HCT116 (cell line): ENCODE measurements at regions not wholly inside any gene's neighbourhood (a gene's known extent, or its start where the extent isn't known, plus 50 kb on each side); places are given as distances from the start of the nearest gene placed in this dataset.

Source experiments
- ATAC-seq: fragments of 200-7000 bp; cut with Tn5 transposase; 2 replicates; pipeline ENCODE4 v1.9.1; 2020; ENCODE audit warnings: mild to moderate bottlenecking, moderate library complexity
- BruUV-seq: library from RNA; stranded (reverse); fragments of 400-500 nt; replicated peaks from 2 replicates; lab custom pipeline; 2021; lab: Mats Ljungman, UMichigan
- CTCF ChIA-PET: fragments of 300-600 bp; sonication (Branson Sonifier 250); formaldehyde crosslinking; loops from one replicate; lab custom pipeline; 2021; ENCODE audit warnings: antibody characterized with exemption; lab: Charles Lee
- POLR2A ChIA-PET: fragments of 300-600, 350-600 bp; sonication (Branson Sonifier 250); formaldehyde crosslinking; loops from one replicate; lab custom pipeline; 2021; ENCODE audit warnings: antibody characterized with exemption; lab: Charles Lee
- RAD21 ChIA-PET, 2 experiments: fragments of 300-600 bp; sonication (Branson Sonifier 250); formaldehyde crosslinking; loops; one replicate each; lab custom pipeline; 2023; ENCODE audit warnings: low total read pairs in 2 of 2; ENCODE audit not compliant: uncharacterized antibody in 2 of 2, unreplicated experiment in 2 of 2, low non-redundant PET in 1 of 2; lab: Charles Lee
- DNase-seq: peaks from one replicate; pipeline ENCODE4 v3.0.0-alpha.2; 2010; ENCODE audit warnings: low read depth, low spot score
- H2AFZ ChIP-seq: fragments of 200-600 bp; shearing (Covaris generic), sonication (generic); 2 replicates; pipeline ENCODE4 v1.6.1; 2017; ENCODE audit warnings: low read depth, mixed run types, mixed read lengths, antibody characterized with exemption, low read length; ENCODE audit not compliant: poor library complexity, severe bottlenecking
- H3K27ac ChIP-seq: 2 replicates; pipeline ENCODE4 v1.5.1; 2012; ENCODE audit warnings: low read depth, low read length
- H3K27me3 ChIP-seq: fragments of 200-600 bp; sonication (generic); 2 replicates; pipeline ENCODE4 v1.6.1; 2016; ENCODE audit warnings: mixed run types, low read length, mixed read lengths; ENCODE audit not compliant: insufficient read depth
- H3K36me3 ChIP-seq, 2 experiments: fragments of 200-500 bp in 1 of 2; fragments of 200-600 bp in 1 of 2; sonication (Bioruptor generic) in 1 of 2; sonication (generic) in 1 of 2; 2 replicates each; pipeline versions ENCODE4 v1.5.1 to v1.6.1; 2014 to 2016; ENCODE audit warnings: low read length in 2 of 2, inconsistent platforms in 1 of 2, mixed read lengths in 1 of 2, mixed run types in 1 of 2; ENCODE audit not compliant: insufficient read depth in 2 of 2, control insufficient read depth in 1 of 2
- H3K4me1 ChIP-seq, 2 experiments: fragments of 200-600 bp in 1 of 2; sonication (generic) in 1 of 2; 2 replicates each; pipeline versions ENCODE4 v1.5.1 to v1.6.1; 2012 to 2017; ENCODE audit warnings: low read length in 2 of 2, inconsistent platforms in 1 of 2, mild to moderate bottlenecking in 1 of 2, mixed read lengths in 1 of 2, mixed run types in 1 of 2, moderate library complexity in 1 of 2; ENCODE audit not compliant: insufficient read depth in 2 of 2, control insufficient read depth in 1 of 2
- H3K4me2 ChIP-seq: fragments of 200-600 bp; sonication (generic); 2 replicates; pipeline ENCODE4 v1.6.1; 2017; ENCODE audit warnings: mixed run types, low read length, mixed read lengths
- H3K4me3 ChIP-seq, 2 experiments: fragments of 200-600 bp in 1 of 2; sonication (generic) in 1 of 2; replicated peaks in 1 of 2; 2 replicates each; pipeline ENCODE4 v1.5.1; 2011 to 2016; ENCODE audit warnings: low read length in 2 of 2, control low read depth in 1 of 2, low read depth in 1 of 2, mild to moderate bottlenecking in 1 of 2, mixed read lengths in 1 of 2, mixed run types in 1 of 2
- H3K79me2 ChIP-seq: fragments of 200-600 bp; sonication (generic); 2 replicates; pipeline ENCODE4 v1.6.1; 2017; ENCODE audit warnings: mild to moderate bottlenecking, mixed run types, low read length, moderate library complexity, mixed read lengths; ENCODE audit not compliant: insufficient read depth
- H3K9ac ChIP-seq: fragments of 200-600 bp; sonication (generic); 2 replicates; pipeline ENCODE4 v1.6.1; 2016; ENCODE audit warnings: low read length, mixed read lengths
- H3K9me2 ChIP-seq: fragments of 200-600 bp; sonication (generic), shearing (Covaris generic); 2 replicates; pipeline ENCODE4 v1.6.1; 2017; ENCODE audit warnings: mixed run types, mild to moderate bottlenecking, moderate library complexity; ENCODE audit not compliant: insufficient read depth
- H3K9me3 ChIP-seq, 2 experiments: fragments of 200-500 bp in 1 of 2; fragments of 200-600 bp in 1 of 2; sonication (Bioruptor generic) in 1 of 2; sonication (generic) in 1 of 2; 2 replicates each; pipeline ENCODE4 v1.6.1; 2014 to 2017; ENCODE audit warnings: low read length in 2 of 2, mixed read lengths in 2 of 2, inconsistent platforms in 1 of 2, low read depth in 1 of 2, mild to moderate bottlenecking in 1 of 2, mixed run types in 1 of 2, moderate library complexity in 1 of 2; ENCODE audit not compliant: control insufficient read depth in 1 of 2, insufficient read depth in 1 of 2
- H4K20me1 ChIP-seq: fragments of 200-600 bp; sonication (generic), shearing (Covaris generic); 2 replicates; pipeline ENCODE4 v1.6.1; 2017; ENCODE audit warnings: mixed run types, mild to moderate bottlenecking, moderate library complexity; ENCODE audit not compliant: insufficient read depth
- EZH2 ChIP-seq: fragments of 200-600 bp; sonication (generic); IDR thresholded peaks from 2 replicates; pipeline ENCODE4 v1.6.1; 2017; ENCODE audit warnings: antibody characterized with exemption, mixed run types
- JUND ChIP-seq: IDR thresholded peaks from 2 replicates; pipeline ENCODE4 v1.6.1; 2012
- POLR2A ChIP-seq: IDR thresholded peaks from 2 replicates; pipeline ENCODE4 v1.7.0; 2011; ENCODE audit warnings: borderline replicate concordance; ENCODE audit not compliant: insufficient read depth, insufficient read length; ENCODE audit errors: extremely low read depth
- POLR2AphosphoS5 ChIP-seq: IDR thresholded peaks from 2 replicates; pipeline ENCODE4 v1.6.1; 2011; ENCODE audit warnings: mild to moderate bottlenecking, low read depth, low read length, moderate library complexity
- RAD21 ChIP-seq: IDR thresholded peaks from 2 replicates; pipeline ENCODE4 v1.6.1; 2012; ENCODE audit warnings: low read depth, mild to moderate bottlenecking
- SIN3A ChIP-seq: IDR thresholded peaks from 2 replicates; pipeline ENCODE4 v1.6.1; 2012; ENCODE audit warnings: low read depth
- SP1 ChIP-seq: IDR thresholded peaks from 2 replicates; pipeline ENCODE4 v1.6.1; 2012; ENCODE audit warnings: low read depth
- SRF ChIP-seq: IDR thresholded peaks from 2 replicates; pipeline ENCODE4 v1.6.1; 2012; ENCODE audit warnings: low read depth
- TCF7L2 ChIP-seq: IDR thresholded peaks from 2 replicates; pipeline ENCODE4 v1.7.0; 2011; ENCODE audit warnings: borderline replicate concordance, inconsistent platforms; ENCODE audit not compliant: insufficient read depth, insufficient read length; ENCODE audit errors: extremely low read depth
- ZNF274 ChIP-seq: fragments of 200-500 bp; sonication (Bioruptor generic); IDR thresholded peaks from 2 replicates; pipeline ENCODE4 v1.6.1; 2014; ENCODE audit warnings: mild to moderate bottlenecking, low read depth, low read length, inconsistent platforms
- intact Hi-C: fragments of 100-400 bp; cut with micrococcal nuclease; formaldehyde crosslinking; loops from 2 replicates; pipeline ENCODE4 v1.10.0; 2022
- TF ChIP-seq, protein P1 (sequence below): IDR thresholded peaks from 2 replicates; pipeline ENCODE4 v1.6.1; 2011; ENCODE audit warnings: mild to moderate bottlenecking, low read length, moderate library complexity; ENCODE audit not compliant: insufficient replicate concordance; ENCODE audit errors: extremely low read depth

DNA sequence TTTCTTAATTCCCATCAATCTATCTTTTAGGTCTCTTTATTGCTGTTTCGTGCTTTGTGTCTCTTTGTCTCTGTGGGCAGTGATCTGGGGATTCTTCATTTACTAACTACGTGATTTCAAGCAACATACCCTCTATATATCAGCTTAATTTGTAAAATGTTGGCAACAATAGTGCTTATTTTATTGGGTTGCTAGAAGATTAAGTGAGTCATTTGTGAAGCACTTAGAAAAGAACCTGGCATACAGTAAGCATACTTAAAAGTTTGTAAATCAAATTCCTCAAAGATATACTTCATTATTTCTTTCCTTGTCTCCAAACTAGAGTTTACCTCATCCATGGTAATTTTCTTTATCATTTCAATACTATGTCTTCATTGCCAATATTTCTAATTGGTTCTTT lies 669.7 kb downstream of the MAT2B start:
- H4K20me1 ChIP-seq, result no peaks in the 10 kb centered on the region
- H3K27ac ChIP-seq, result no peak overlapping the region
- H2AFZ ChIP-seq, result no peak overlapping the region
- H3K4me1 ChIP-seq, result no peaks in the 10 kb centered on the region
- no peak for DNase-seq
- ATAC-seq, result no peak
- TF ChIP-seq SP1 (no peak), POLR2A (no peak), TCF7L2 (no peak), JUND (no peak), EZH2 (no peak), POLR2AphosphoS5 (no peak), SIN3A (no peak), ZNF274 (no peak), RAD21 (no peak), SRF (no peak)
- TF ChIP-seq, protein P1, sequence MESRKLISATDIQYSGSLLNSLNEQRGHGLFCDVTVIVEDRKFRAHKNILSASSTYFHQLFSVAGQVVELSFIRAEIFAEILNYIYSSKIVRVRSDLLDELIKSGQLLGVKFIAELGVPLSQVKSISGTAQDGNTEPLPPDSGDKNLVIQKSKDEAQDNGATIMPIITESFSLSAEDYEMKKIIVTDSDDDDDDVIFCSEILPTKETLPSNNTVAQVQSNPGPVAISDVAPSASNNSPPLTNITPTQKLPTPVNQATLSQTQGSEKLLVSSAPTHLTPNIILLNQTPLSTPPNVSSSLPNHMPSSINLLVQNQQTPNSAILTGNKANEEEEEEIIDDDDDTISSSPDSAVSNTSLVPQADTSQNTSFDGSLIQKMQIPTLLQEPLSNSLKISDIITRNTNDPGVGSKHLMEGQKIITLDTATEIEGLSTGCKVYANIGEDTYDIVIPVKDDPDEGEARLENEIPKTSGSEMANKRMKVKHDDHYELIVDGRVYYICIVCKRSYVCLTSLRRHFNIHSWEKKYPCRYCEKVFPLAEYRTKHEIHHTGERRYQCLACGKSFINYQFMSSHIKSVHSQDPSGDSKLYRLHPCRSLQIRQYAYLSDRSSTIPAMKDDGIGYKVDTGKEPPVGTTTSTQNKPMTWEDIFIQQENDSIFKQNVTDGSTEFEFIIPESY, result no peak
- ChIA-PET POLR2A (no interaction called here), CTCF (no interaction called here), RAD21 (no interaction called here)
- no peak overlapping the region for H3K4me2 ChIP-seq
- H3K9me3 ChIP-seq, result peaks cover 3 to 25% of the 10 kb centered on the region in 2 experiments; a peak in 2 of 4 replicates
- no peaks in the 10 kb centered on the region for H3K9me2 ChIP-seq
- intact Hi-C loops, result no loop called here
- H3K79me2 ChIP-seq, result no peaks in the 10 kb centered on the region
- BruUV-seq, result no TSS peak
- H3K9ac ChIP-seq, result no peak overlapping the region
- H3K36me3 ChIP-seq, result no peaks in the 10 kb centered on the region
- no peak overlapping the region for H3K4me3 ChIP-seq
- H3K27me3 ChIP-seq, result no peaks in the 10 kb centered on the region
